ENCODE measurements at regions not wholly inside any gene's neighbourhood (a gene's known extent, or its start where the extent isn't known, plus 50 kb on each side); places are given as distances from the start of the nearest gene placed in this dataset.

DNA sequence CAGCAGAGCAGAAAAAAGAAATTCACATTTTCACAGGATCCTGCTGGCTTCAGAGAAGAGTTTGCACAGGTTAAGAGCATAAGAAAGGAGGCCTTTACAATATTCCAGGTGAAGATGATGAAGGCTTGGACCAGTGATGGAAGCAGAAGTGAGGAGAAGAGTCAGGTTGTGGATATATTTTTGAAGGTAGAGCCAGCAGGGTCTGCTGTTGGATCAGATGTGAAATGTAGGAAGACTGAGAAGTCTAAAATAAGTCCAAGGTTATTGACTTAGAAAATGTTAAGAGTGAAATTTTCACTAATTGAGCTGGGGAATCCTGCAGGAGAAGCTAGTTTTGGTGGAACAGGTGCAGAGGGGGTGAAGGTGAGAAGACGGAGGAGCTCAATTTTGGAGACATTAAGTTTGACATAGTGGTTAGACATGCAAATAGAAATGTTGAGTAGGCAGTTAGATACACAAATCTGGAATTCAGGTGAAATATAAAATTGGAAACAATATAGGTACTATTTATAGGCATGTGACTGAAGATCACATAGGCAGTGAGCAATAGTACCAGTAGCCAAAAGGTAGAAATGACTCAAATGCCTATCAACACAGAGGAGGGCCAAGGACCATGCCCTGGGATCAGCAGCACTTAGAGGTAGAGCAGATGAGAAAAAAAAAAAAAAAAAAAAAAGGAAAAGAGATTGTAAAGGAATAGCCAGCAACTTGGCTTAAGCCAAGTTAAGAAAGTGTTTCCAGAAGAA is 252.0 kb downstream of the AASDHPPT start (continued):
- TF ChIP-seq, protein P1, sequence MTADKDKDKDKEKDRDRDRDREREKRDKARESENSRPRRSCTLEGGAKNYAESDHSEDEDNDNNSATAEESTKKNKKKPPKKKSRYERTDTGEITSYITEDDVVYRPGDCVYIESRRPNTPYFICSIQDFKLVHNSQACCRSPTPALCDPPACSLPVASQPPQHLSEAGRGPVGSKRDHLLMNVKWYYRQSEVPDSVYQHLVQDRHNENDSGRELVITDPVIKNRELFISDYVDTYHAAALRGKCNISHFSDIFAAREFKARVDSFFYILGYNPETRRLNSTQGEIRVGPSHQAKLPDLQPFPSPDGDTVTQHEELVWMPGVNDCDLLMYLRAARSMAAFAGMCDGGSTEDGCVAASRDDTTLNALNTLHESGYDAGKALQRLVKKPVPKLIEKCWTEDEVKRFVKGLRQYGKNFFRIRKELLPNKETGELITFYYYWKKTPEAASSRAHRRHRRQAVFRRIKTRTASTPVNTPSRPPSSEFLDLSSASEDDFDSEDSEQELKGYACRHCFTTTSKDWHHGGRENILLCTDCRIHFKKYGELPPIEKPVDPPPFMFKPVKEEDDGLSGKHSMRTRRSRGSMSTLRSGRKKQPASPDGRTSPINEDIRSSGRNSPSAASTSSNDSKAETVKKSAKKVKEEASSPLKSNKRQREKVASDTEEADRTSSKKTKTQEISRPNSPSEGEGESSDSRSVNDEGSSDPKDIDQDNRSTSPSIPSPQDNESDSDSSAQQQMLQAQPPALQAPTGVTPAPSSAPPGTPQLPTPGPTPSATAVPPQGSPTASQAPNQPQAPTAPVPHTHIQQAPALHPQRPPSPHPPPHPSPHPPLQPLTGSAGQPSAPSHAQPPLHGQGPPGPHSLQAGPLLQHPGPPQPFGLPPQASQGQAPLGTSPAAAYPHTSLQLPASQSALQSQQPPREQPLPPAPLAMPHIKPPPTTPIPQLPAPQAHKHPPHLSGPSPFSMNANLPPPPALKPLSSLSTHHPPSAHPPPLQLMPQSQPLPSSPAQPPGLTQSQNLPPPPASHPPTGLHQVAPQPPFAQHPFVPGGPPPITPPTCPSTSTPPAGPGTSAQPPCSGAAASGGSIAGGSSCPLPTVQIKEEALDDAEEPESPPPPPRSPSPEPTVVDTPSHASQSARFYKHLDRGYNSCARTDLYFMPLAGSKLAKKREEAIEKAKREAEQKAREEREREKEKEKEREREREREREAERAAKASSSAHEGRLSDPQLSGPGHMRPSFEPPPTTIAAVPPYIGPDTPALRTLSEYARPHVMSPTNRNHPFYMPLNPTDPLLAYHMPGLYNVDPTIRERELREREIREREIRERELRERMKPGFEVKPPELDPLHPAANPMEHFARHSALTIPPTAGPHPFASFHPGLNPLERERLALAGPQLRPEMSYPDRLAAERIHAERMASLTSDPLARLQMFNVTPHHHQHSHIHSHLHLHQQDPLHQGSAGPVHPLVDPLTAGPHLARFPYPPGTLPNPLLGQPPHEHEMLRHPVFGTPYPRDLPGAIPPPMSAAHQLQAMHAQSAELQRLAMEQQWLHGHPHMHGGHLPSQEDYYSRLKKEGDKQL (CRISPR knock-in tag; IDR thresholded peaks at IDR 0.05; ENCODE audit: low read depth) = no peak
- TF ChIP-seq, protein P2, sequence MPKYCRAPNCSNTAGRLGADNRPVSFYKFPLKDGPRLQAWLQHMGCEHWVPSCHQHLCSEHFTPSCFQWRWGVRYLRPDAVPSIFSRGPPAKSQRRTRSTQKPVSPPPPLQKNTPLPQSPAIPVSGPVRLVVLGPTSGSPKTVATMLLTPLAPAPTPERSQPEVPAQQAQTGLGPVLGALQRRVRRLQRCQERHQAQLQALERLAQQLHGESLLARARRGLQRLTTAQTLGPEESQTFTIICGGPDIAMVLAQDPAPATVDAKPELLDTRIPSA (CRISPR knock-in tag; IDR thresholded peaks at IDR 0.05; ENCODE audit: borderline replicate concordance) = no peak
- TF ChIP-seq FOXJ3 (CRISPR knock-in tag; IDR thresholded peaks at IDR 0.05; ENCODE audit: borderline replicate concordance) (no peak), ZNF839 (CRISPR knock-in tag; IDR thresholded peaks at IDR 0.05; ENCODE audit: borderline replicate concordance) (no peak), ZSCAN29 (CRISPR knock-in tag; conservative IDR thresholded peaks at IDR 0.05) (no peak)

DNA sequence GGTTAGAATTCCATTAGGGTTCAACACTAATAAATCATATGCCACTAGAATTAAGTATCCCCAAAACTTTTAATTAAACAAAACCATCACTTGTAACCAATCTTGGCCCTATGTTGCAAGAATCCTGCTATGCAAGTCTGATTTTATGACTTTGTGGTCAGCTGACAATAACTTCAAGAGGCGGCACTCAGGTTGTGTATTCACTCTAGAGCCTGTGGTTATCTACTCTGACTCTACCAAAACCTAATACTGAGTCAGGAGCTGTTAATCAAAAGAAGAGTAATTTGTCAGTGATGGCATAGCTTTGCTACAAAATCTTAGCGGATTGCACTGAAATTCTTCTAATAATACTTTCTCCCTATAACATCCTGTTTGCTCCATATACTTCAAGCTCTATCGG is 253.7 kb downstream of the AASDHPPT start:
- Histone ChIP-seq H3K27me3 (ENCODE audit: control insufficient read depth in 1 of 2, insufficient read depth in 2 of 2, low read length in 2 of 2) (no peaks in the 10 kb centered on the region), H3K27ac (ENCODE audit: extremely low read length, insufficient read depth, low read length) (no peak overlapping the region), H3K9ac (ENCODE audit: insufficient read depth, low read depth, low read length) (no peak overlapping the region), H3K79me2 (ENCODE audit: insufficient read depth, low read length) (no peaks in the 10 kb centered on the region), H4K20me1 (ENCODE audit: insufficient read depth, low read length) (no peaks in the 10 kb centered on the region), H3K36me3 (replicated peaks in 1 of 2; ENCODE audit: control insufficient read depth in 1 of 2, insufficient read depth in 2 of 2, low read length in 2 of 2) (no peaks in the 10 kb centered on the region), H3K4me2 (ENCODE audit: low read depth, low read length) (no peak overlapping the region), H3K4me1 (ENCODE audit: insufficient read depth, low read length) (no peaks in the 10 kb centered on the region), H3K4me3 (replicated peaks in 1 of 3; ENCODE audit: insufficient read depth in 1 of 3, low read depth in 2 of 3, low read length in 3 of 3) (no peak overlapping the region), H3K9me3 (ENCODE audit: low read length) (peaks cover 26% of the 10 kb centered on the region), H2AFZ (ENCODE audit: low read length) (no peak overlapping the region)
- no peak for ATAC-seq
- CTCF ChIA-PET (ENCODE audit: low intra/inter-chr PET ratio, low total read pairs) = no interaction called here
- in situ Hi-C loops (cut with HindIII; ENCODE audit: extremely low pct_ligation_motif_present, low pct_unique_long_range_greater_than_20kb) = no loop called here
- POLR2A ChIA-PET = no interaction called here
- 67% methylated on average over 3 of the region's 3 CpGs for WGBS (ENCODE audit: low lambda C conversion rate)
- BruUV-seq (replicated peaks) = no TSS peak
- FAIRE-seq = no peak
- intact Hi-C loops (cut with micrococcal nuclease; ENCODE audit: unreplicated experiment) = no loop called here
- DNase-seq (ENCODE audit: low spot score) = no peak
- TF ChIP-seq KDM5B (CRISPR knock-in tag; IDR thresholded peaks at IDR 0.05; ENCODE audit: borderline replicate concordance) = no peak
- TF ChIP-seq, protein P3, sequence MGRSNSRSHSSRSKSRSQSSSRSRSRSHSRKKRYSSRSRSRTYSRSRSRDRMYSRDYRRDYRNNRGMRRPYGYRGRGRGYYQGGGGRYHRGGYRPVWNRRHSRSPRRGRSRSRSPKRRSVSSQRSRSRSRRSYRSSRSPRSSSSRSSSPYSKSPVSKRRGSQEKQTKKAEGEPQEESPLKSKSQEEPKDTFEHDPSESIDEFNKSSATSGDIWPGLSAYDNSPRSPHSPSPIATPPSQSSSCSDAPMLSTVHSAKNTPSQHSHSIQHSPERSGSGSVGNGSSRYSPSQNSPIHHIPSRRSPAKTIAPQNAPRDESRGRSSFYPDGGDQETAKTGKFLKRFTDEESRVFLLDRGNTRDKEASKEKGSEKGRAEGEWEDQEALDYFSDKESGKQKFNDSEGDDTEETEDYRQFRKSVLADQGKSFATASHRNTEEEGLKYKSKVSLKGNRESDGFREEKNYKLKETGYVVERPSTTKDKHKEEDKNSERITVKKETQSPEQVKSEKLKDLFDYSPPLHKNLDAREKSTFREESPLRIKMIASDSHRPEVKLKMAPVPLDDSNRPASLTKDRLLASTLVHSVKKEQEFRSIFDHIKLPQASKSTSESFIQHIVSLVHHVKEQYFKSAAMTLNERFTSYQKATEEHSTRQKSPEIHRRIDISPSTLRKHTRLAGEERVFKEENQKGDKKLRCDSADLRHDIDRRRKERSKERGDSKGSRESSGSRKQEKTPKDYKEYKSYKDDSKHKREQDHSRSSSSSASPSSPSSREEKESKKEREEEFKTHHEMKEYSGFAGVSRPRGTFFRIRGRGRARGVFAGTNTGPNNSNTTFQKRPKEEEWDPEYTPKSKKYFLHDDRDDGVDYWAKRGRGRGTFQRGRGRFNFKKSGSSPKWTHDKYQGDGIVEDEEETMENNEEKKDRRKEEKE (IDR thresholded peaks at IDR 0.05) = no peak
- TF ChIP-seq, protein P4, sequence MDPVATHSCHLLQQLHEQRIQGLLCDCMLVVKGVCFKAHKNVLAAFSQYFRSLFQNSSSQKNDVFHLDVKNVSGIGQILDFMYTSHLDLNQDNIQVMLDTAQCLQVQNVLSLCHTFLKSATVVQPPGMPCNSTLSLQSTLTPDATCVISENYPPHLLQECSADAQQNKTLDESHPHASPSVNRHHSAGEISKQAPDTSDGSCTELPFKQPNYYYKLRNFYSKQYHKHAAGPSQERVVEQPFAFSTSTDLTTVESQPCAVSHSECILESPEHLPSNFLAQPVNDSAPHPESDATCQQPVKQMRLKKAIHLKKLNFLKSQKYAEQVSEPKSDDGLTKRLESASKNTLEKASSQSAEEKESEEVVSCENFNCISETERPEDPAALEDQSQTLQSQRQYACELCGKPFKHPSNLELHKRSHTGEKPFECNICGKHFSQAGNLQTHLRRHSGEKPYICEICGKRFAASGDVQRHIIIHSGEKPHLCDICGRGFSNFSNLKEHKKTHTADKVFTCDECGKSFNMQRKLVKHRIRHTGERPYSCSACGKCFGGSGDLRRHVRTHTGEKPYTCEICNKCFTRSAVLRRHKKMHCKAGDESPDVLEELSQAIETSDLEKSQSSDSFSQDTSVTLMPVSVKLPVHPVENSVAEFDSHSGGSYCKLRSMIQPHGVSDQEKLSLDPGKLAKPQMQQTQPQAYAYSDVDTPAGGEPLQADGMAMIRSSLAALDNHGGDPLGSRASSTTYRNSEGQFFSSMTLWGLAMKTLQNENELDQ (CRISPR knock-in tag; IDR thresholded peaks at IDR 0.05; ENCODE audit: borderline replicate concordance) = no peak
- TF ChIP-seq MIER2 (CRISPR knock-in tag; IDR thresholded peaks at IDR 0.05) = no peak
- TF ChIP-seq ZNF619 (CRISPR knock-in tag; IDR thresholded peaks at IDR 0.05) = no peak
- TF ChIP-seq THYN1 (CRISPR knock-in tag; IDR thresholded peaks at IDR 0.05; ENCODE audit: borderline replicate concordance, low read depth) = no peak
